Activated naive CD4-positive, alpha-beta T cell treated with Interleukin-2 at 50 U/mL for 16 hours (primary cell): ENCODE measurements at regions not wholly inside any gene's neighbourhood (a gene's known extent, or its start where the extent isn't known, plus 50 kb on each side); places are given as distances from the start of the nearest gene placed in this dataset.
"Not testable (repeated sequence)": the region's sequence is repeated elsewhere in the genome, so short reads cannot be mapped to it uniquely, and the experiment has no call there.

Source experiments
- DNase-seq: peaks from one replicate; pipeline ENCODE4 v3.0.0-alpha.2; 2020

- not testable (repeated sequence) for DNase-seq
These were observed 94.3 kb downstream of the KCNJ12 start for GRCh38 chr17:21470422-21470821.

- DNase-seq, result no peak
These were observed 94.7 kb downstream of the KCNJ12 start for GRCh38 chr17:21470861-21471260.

DNA sequence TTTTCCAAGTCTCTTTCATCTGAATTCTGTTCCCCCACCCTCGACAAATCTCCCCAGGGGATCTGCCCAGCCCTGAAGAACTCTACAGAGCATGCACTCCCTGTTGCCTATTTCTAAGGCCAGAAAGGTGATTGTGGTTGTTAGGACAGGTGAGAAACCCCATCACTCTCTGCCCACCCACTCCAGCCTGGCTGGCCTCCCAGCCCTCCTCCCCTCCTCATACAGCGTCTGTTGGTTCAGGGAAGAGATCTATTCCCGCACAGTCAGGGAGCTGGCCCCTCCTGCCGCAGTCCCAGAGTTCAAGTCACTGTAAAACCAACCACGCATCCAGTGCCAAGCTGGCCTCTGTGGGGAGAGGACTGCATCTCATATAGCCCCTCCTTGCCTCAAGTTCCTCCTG lies 98.7 kb downstream of the KCNJ12 start:
- no peak for DNase-seq

DNA sequence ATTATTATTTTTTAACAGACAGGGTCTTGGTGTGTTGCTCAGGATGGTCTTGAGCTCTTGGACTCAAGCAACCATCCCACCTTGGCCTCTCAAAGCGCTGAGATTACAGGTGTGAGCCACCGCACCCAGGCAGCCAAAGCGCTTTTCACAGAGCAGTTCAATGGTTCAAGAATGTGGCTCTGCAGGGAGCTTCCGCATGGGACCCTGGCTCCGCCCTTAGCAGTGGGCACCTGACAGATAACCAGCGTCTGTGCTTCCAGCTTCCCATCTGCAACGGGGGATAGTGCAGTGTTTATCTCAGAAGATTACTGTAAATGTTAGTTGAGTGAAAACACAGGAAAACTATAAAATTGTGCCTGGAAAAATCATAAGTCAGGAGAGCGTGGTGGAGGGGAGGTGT lies 99.4 kb downstream of the KCNJ12 start:
- no peak for DNase-seq

GRCh38 chr17:21476867-21477266 lies 100.7 kb downstream of the KCNJ12 start:
- DNase-seq, result no peak

DNA sequence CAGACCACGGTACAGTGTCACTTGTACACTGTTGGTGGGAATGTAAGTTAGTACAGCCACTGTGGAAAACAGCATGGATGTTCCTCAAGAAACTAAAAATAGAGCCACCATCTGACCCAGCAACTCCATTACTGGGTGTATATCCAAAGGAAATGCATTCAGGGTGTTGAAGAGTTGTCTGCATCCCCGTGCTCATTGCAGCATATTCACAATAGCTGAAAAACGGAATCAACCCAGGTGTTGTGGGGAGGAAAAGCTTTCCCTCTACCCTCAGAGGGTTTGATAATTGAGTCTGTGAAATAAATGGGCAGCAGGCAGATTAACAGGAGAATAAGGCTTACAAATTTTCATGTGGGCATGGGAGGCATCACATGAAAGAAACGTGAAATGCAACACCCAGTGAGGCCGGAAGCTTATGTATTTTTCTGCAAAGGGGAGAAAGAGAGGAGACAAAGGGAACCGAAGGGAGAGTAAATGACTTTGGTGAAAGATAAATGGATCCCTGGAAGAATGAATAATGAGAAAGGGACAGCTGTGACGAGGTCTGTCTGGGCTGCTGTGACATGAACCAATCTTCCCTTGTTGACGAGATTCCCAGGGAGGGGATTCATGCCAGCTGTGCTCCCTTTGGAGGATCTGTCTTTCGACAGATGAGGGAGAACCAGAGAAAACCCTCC lies 106.2 kb downstream of the KCNJ12 start:
- DNase-seq, result no peak

- not testable (repeated sequence) for DNase-seq
These were observed 111.9 kb downstream of the KCNJ12 start for GRCh38 chr17:21488043-21488442.

DNA sequence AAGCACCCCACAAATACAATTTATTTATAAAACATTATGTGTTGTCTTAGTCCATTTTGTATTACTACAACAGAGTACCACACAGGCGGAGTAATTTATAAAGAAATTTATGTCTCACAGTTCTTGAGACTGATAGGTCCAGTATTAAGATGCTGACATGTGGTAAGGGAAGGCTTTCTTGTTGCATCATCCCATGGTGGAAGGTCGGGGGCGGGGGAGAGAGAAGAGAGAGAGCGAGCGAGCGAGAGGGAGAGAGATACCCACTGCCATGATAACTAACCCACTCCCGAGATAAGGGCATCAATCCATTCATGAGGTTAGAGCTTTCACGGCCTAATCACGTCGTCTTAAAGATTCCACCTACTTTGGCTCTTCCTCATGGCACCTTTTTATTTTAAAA lies 117.8 kb downstream of the KCNJ12 start:
- DNase-seq, result no peak

DNA sequence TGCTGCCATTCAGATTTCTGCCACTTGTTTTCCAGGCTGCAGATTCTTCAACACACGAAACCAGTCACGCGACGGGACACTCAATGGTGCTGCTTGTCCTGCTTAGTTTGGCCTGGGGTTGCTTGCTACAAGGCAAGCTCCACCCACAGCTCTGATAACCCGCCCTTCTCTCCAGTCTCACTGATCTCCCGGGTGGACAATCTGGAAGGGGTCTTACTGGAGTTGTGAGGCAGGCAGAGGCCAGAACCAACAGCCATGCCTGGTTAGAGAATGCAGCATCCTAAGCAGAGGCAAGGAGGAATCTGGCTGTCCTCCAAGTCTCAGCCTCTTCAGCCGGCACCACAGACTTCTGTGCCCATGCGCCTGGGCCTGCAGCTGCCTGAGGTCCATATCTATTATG lies 119.1 kb downstream of the KCNJ12 start:
- no peak for DNase-seq

- DNase-seq, result no peak
These were observed 123.9 kb downstream of the KCNJ12 start for GRCh38 chr17:21500064-21500463.

DNA sequence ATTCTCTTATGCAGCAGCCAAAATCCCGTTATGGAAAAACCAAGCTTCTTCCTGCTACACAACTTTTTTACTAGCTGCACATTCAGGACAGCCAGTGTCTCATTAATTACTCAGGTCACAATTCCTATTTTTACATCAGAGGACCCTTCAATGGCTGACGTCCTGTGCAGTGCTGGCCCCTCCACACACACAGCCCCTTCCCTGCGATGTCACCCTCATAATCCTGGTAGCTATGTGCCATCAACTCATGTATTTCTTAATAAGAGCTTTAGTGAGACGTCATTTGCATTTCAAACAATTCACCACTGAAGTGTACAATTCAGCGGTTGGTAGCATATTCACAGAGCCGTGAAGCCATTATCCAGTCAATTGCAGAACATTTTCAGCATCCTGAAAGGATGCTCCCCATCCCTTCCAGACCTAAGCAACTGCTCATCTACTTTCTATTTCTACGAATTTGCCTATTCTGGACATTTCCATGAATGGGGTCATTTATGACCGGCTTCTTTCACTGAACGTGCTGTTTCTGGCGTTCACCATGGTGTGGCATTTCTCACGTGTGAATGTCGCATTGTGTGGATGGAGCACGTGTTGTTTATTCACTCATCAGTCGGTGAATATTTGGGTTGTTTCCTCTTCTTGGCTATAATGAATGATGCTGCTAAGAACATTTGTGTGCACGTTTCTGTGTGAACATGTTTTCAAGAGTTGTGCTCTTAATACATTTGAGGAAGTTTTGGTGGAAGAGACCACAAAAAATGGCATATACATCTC lies 126.0 kb downstream of the KCNJ12 start:
- DNase-seq, result not testable (repeated sequence)

DNA sequence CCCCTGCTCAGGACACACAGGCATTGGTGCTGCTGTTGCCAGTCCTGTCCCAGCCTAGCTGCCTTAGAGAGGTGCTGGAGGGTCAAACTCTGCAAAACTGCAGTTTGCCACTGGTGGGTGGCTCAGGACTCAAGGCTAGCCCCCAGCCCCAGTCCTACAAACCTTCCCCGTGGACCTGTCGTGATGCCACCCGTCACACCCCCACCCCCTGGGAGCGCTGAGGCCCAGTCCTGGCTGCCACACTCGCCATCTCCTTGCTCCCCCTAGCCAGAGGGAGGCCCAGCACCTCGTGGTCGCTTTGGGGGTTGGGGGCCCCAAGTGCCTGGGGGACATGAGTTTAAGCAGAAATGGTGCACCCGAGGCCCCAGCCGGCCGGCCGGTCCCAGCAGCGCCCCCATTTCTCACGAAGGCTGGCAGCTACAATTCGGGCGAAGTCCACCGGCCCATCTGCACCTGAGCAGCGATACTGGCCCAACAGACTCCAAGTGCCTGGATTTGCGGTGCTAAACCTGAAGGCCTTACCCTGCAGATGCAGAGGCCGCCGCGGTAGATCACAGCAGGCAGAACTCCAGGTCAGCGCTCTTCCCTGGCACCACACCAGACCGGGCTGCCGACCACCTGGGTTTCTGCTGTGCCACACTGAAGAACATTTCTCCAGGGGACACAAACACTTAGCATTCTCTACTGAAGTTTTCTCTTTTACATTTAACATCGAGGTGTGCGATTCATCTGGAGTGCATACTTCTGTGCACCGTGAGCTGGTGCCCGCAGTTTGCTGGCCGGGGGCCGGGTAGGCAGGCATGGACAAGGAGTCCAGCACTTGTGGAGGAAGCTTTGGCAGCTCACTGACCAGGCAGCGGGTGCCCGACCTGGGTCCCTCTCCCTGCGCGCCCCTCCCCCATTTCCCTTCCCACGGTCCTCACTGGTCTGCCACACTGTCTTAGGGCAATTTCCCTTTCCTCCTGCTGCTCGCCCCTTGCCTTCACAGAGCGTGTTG lies 130.0 kb downstream of the KCNJ12 start:
- no peak for DNase-seq

DNA sequence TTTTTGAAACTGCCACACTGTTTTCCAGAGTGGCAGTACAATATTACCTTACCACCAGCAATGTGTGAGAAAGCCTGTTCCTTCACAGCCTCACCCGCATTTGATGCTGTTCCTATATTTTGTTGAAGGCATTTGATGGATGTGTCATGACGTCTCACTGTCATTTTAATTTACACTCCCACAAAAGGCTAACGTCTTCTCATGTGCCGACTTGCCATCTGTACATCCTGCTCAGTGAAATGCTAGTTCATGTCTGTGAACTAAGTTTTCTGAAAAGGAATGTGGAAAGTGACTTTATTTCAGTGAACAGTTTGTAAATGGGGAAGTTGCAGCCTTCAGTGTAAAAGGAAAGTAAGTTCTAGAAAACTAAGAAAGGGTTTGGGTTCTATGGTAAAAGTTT lies 131.6 kb downstream of the KCNJ12 start:
- DNase-seq, result not testable (repeated sequence)

DNA sequence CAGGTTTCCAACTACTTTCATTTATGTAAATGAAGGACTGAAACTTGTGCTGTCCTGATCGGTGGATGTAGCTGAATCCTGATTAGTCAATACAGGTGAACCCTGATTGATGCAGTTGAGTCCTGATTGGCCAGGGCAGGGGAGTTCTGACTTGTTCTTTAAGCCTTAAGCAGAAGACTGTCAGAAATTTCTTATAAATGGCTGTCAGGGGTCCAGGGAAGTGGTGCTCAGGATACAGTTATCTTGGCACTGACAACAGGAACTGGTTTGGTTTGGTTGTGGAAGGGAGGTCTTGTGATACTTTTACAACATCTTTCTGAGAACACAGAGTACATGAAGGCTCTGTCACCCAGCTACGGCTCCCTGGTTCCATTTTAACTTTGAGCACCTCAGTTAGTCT lies 132.1 kb downstream of the KCNJ12 start:
- DNase-seq, result no peak

GRCh38 chr17:21509356-21509755 lies 133.2 kb downstream of the KCNJ12 start:
- DNase-seq, result not testable (repeated sequence)

- DNase-seq, result no peak
These were observed 134.7 kb downstream of the KCNJ12 start for GRCh38 chr17:21510686-21511362.

GRCh38 chr17:21511363-21512195 lies 135.4 kb downstream of the KCNJ12 start:
- peak; percentile 69 for DNase-seq

- no peak for DNase-seq
These were observed 136.3 kb downstream of the KCNJ12 start for GRCh38 chr17:21512307-21513011.

DNA sequence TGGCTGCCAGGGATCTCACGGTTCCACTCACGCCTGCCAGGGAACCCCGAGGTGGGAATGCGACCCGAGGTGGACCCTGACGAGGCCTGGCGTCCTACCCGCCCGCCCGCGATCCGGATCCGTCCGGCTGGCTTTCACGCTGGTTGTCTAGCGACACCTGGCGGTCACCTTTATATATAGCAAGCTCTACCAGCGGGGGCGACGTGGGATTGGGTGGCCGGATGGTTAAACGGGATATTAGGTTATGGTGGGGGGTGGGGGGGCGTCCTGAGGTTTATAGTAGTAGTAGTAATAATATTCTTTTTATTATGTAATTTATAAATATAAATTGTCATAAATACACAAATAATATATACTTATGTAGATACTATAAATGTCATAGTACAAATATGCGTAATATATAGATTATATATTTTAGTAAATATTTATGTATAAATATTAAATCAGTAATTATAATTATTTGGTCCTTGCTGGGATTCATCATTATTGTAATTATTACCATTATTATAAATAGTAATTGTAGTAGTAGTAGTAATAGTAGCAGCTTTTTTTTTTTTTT lies 136.9 kb downstream of the KCNJ12 start:
- DNase-seq, result peak; percentile 76

- DNase-seq, result not testable (repeated sequence)
These were observed 138.4 kb downstream of the KCNJ12 start for GRCh38 chr17:21514567-21514966.
